BLaER1 treated with 17β-estradiol and CSF1 and Interleukin-3, amounts not matched to agents 10 nM and 100 nM (cell line): ENCODE measurements at regions not wholly inside any gene's neighbourhood (a gene's known extent, or its start where the extent isn't known, plus 50 kb on each side); places are given as distances from the start of the nearest gene placed in this dataset.

ENCODE experiments used
- H3K27ac ChIP-seq, 11 experiments: shearing (Covaris generic); formaldehyde crosslinking; 2 replicates each; pipeline ENCODE4 v1.8.1; 2022
- H3K27me3 ChIP-seq, 11 experiments: shearing (Covaris generic); formaldehyde crosslinking; 2 replicates each; pipeline ENCODE4 v1.8.1; 2022
- H3K36me3 ChIP-seq, 11 experiments: shearing (Covaris generic); formaldehyde crosslinking; 2 replicates each; pipeline ENCODE4 v1.8.1; 2022
- H3K4me1 ChIP-seq, 10 experiments: shearing (Covaris generic); formaldehyde crosslinking; 2 replicates each; pipeline ENCODE4 v1.8.1; 2022
- H3K4me2 ChIP-seq, 11 experiments: shearing (Covaris generic); formaldehyde crosslinking; 2 replicates each; pipeline ENCODE4 v1.8.1; 2022
- H3K4me3 ChIP-seq, 10 experiments: shearing (Covaris generic); formaldehyde crosslinking; 2 replicates each; pipeline ENCODE4 v1.8.1; 2022
- H3K9ac ChIP-seq, 11 experiments: shearing (Covaris generic); formaldehyde crosslinking; 2 replicates each; pipeline ENCODE4 v1.8.1; 2022
- H3K9me3 ChIP-seq, 11 experiments: shearing (Covaris generic); formaldehyde crosslinking; replicated peaks in 1 of 11; 2 replicates each; pipeline ENCODE4 v1.8.1; 2022
- H4K20me1 ChIP-seq, 11 experiments: shearing (Covaris generic); formaldehyde crosslinking; 2 replicates each; pipeline ENCODE4 v1.8.1; 2022
- Cebpa-rat ChIP-seq, 11 experiments: shearing (Covaris generic); IDR thresholded peaks; 2 replicates each; pipeline ENCODE4 v1.8.1; 2022

- peak overlapping the region in 9 of 11 experiments; percentile 8 to 53 (median 25); a peak in 11 of 22 replicates for H3K4me2 ChIP-seq
- H3K9ac ChIP-seq = no peak overlapping the region
- H3K4me1 ChIP-seq = peaks cover 0 to 12% (median 7%) of the 10 kb centered on the region in 10 experiments; a peak in 16 of 20 replicates
- no peaks in the 10 kb centered on the region for H3K9me3 ChIP-seq
- no peak overlapping the region for H3K4me3 ChIP-seq
- no peaks in the 10 kb centered on the region for H4K20me1 ChIP-seq
- H3K27ac ChIP-seq = no peak overlapping the region
- no peaks in the 10 kb centered on the region for H3K27me3 ChIP-seq
- H3K36me3 ChIP-seq = no peaks in the 10 kb centered on the region
- no peak for TF ChIP-seq Cebpa-rat (IDR thresholded peaks at IDR 0.05)
Observed at GRCh38 chr5:17805227-17805825, 171.1 kb downstream of the TAF11L14 start.

GRCh38 chr5:17806818-17807468 lies 172.7 kb downstream of the TAF11L14 start:
- no peaks in the 10 kb centered on the region for H4K20me1 ChIP-seq
- H3K27me3 ChIP-seq = no peaks in the 10 kb centered on the region
- no peak overlapping the region for H3K9ac ChIP-seq
- H3K4me1 ChIP-seq = peaks cover 0 to 12% (median 7%) of the 10 kb centered on the region in 10 experiments; a peak in 16 of 20 replicates
- no peaks in the 10 kb centered on the region for H3K9me3 ChIP-seq
- H3K36me3 ChIP-seq = no peaks in the 10 kb centered on the region
- H3K27ac ChIP-seq = no peak overlapping the region; a peak in 1 of 22 replicates
- no peak for TF ChIP-seq Cebpa-rat (IDR thresholded peaks at IDR 0.05)
- H3K4me3 ChIP-seq = no peak overlapping the region
- no peak overlapping the region for H3K4me2 ChIP-seq

- Histone ChIP-seq H3K27ac (no peak overlapping the region), H3K4me1 (peaks cover 0 to 12% (median 7%) of the 10 kb centered on the region in 10 experiments; a peak in 16 of 20 replicates), H3K9ac (no peak overlapping the region), H3K4me2 (no peak overlapping the region), H3K9me3 (no peaks in the 10 kb centered on the region), H4K20me1 (no peaks in the 10 kb centered on the region), H3K4me3 (no peak overlapping the region), H3K36me3 (no peaks in the 10 kb centered on the region), H3K27me3 (no peaks in the 10 kb centered on the region)
- no peak for TF ChIP-seq Cebpa-rat (IDR thresholded peaks at IDR 0.05)
Observed at GRCh38 chr5:17808566-17808965, 174.3 kb downstream of the TAF11L14 start.

GRCh38 chr5:17810734-17811133 lies 176.5 kb downstream of the TAF11L14 start:
- H3K4me1 ChIP-seq = peaks cover 0 to 4% (median under 1%) of the 10 kb centered on the region in 10 experiments; a peak in 9 of 20 replicates
- no peak overlapping the region for H3K27ac ChIP-seq
- no peak overlapping the region for H3K9ac ChIP-seq
- no peak overlapping the region for H3K4me3 ChIP-seq
- no peaks in the 10 kb centered on the region for H3K27me3 ChIP-seq
- H3K4me2 ChIP-seq = no peak overlapping the region
- H3K9me3 ChIP-seq = no peaks in the 10 kb centered on the region
- TF ChIP-seq Cebpa-rat (IDR thresholded peaks at IDR 0.05) = no peak
- H4K20me1 ChIP-seq = no peaks in the 10 kb centered on the region
- no peaks in the 10 kb centered on the region for H3K36me3 ChIP-seq

- no peak for TF ChIP-seq Cebpa-rat (IDR thresholded peaks at IDR 0.05)
- H3K9ac ChIP-seq = no peak overlapping the region
Observed at GRCh38 chr5:17813214-17813613, 179.0 kb downstream of the TAF11L14 start.

GRCh38 chr5:17816505-17816904 lies 182.2 kb downstream of the TAF11L14 start:
- Histone ChIP-seq H3K4me3 (no peak overlapping the region), H3K27ac (no peak overlapping the region), H4K20me1 (no peaks in the 10 kb centered on the region), H3K36me3 (no peaks in the 10 kb centered on the region), H3K27me3 (no peaks in the 10 kb centered on the region), H3K9ac (no peak overlapping the region), H3K4me1 (no peaks in the 10 kb centered on the region), H3K4me2 (no peak overlapping the region), H3K9me3 (no peaks in the 10 kb centered on the region)
- no peak for TF ChIP-seq Cebpa-rat (IDR thresholded peaks at IDR 0.05)

More at GRCh38 chr5:17813214-17813613, 179.0 kb downstream of the TAF11L14 start:
- no peak overlapping the region for H3K4me3 ChIP-seq
- no peaks in the 10 kb centered on the region for H3K4me1 ChIP-seq
- no peaks in the 10 kb centered on the region for H3K27me3 ChIP-seq
- no peaks in the 10 kb centered on the region for H3K9me3 ChIP-seq
- no peak overlapping the region for H3K4me2 ChIP-seq
- no peaks in the 10 kb centered on the region for H3K36me3 ChIP-seq
- H3K27ac ChIP-seq = no peak overlapping the region
- H4K20me1 ChIP-seq = no peaks in the 10 kb centered on the region

GRCh38 chr5:17816944-17817343 lies 182.7 kb downstream of the TAF11L14 start:
- no peak for TF ChIP-seq Cebpa-rat (IDR thresholded peaks at IDR 0.05)
- no peak overlapping the region for H3K4me3 ChIP-seq
- no peak overlapping the region for H3K27ac ChIP-seq
- no peak overlapping the region for H3K9ac ChIP-seq
- no peaks in the 10 kb centered on the region for H3K36me3 ChIP-seq
- no peaks in the 10 kb centered on the region for H3K27me3 ChIP-seq
- H3K4me2 ChIP-seq = no peak overlapping the region
- no peaks in the 10 kb centered on the region for H3K9me3 ChIP-seq
- H4K20me1 ChIP-seq = no peaks in the 10 kb centered on the region
- H3K4me1 ChIP-seq = no peaks in the 10 kb centered on the region

- H3K27ac ChIP-seq = no peak overlapping the region
- no peaks in the 10 kb centered on the region for H3K9me3 ChIP-seq
- TF ChIP-seq Cebpa-rat (IDR thresholded peaks at IDR 0.05) = no peak
Observed at GRCh38 chr5:17817990-17818389, 183.7 kb downstream of the TAF11L14 start.

GRCh38 chr5:17819783-17820182 lies 185.5 kb downstream of the TAF11L14 start:
- H3K36me3 ChIP-seq = no peaks in the 10 kb centered on the region
- H3K4me3 ChIP-seq = no peak overlapping the region
- H3K9me3 ChIP-seq = no peaks in the 10 kb centered on the region
- H3K9ac ChIP-seq = no peak overlapping the region
- no peaks in the 10 kb centered on the region for H3K27me3 ChIP-seq
- no peak overlapping the region for H3K27ac ChIP-seq
- no peaks in the 10 kb centered on the region for H3K4me1 ChIP-seq
- H4K20me1 ChIP-seq = no peaks in the 10 kb centered on the region
- no peak for TF ChIP-seq Cebpa-rat (IDR thresholded peaks at IDR 0.05)
- no peak overlapping the region for H3K4me2 ChIP-seq

More at GRCh38 chr5:17817990-17818389, 183.7 kb downstream of the TAF11L14 start:
- H3K4me3 ChIP-seq = no peak overlapping the region
- H3K36me3 ChIP-seq = no peaks in the 10 kb centered on the region
- no peaks in the 10 kb centered on the region for H4K20me1 ChIP-seq
- H3K9ac ChIP-seq = no peak overlapping the region
- no peak overlapping the region for H3K4me2 ChIP-seq
- H3K4me1 ChIP-seq = no peaks in the 10 kb centered on the region
- H3K27me3 ChIP-seq = no peaks in the 10 kb centered on the region

GRCh38 chr5:17828681-17829080 lies 194.4 kb downstream of the TAF11L14 start:
- Histone ChIP-seq H3K4me1 (no peaks in the 10 kb centered on the region), H3K9ac (no peak overlapping the region), H3K9me3 (no peaks in the 10 kb centered on the region; a peak in 1 of 22 replicates), H4K20me1 (no peaks in the 10 kb centered on the region), H3K27me3 (no peaks in the 10 kb centered on the region), H3K4me2 (no peak overlapping the region), H3K36me3 (no peaks in the 10 kb centered on the region), H3K27ac (no peak overlapping the region), H3K4me3 (no peak overlapping the region)
- no peak for TF ChIP-seq Cebpa-rat (IDR thresholded peaks at IDR 0.05)
